WTC11 (cell line): ENCODE measurements at regions not wholly inside any gene's neighbourhood (a gene's known extent, or its start where the extent isn't known, plus 50 kb on each side); places are given as distances from the start of the nearest gene placed in this dataset.

Experiments
- AFF4 ChIP-seq: sonication (generic); formaldehyde crosslinking; IDR thresholded peaks from 2 replicates; pipeline ENCODE4 v1.8.1; 2023; ENCODE audit warnings: mild to moderate bottlenecking, missing genetic modification reagents, borderline replicate concordance
- ATF3 ChIP-seq: sonication (generic); formaldehyde crosslinking; conservative IDR thresholded peaks from 2 replicates; pipeline ENCODE4 v1.8.1; 2022; ENCODE audit warnings: mild to moderate bottlenecking, missing genetic modification reagents
- CREB1 ChIP-seq: sonication (generic); formaldehyde crosslinking; IDR thresholded peaks from 2 replicates; pipeline ENCODE4 v1.8.0; 2023; ENCODE audit warnings: mild to moderate bottlenecking, missing genetic modification reagents
- FOXJ3 ChIP-seq: sonication (generic); formaldehyde crosslinking; IDR thresholded peaks from 2 replicates; pipeline ENCODE4 v1.9.0; 2021; ENCODE audit warnings: missing genetic modification reagents, mild to moderate bottlenecking, borderline replicate concordance
- FOXK1 ChIP-seq: sonication (generic); formaldehyde crosslinking; IDR thresholded peaks from 2 replicates; pipeline ENCODE4 v1.8.0; 2022; ENCODE audit warnings: mild to moderate bottlenecking, moderate library complexity, missing genetic modification reagents
- KAT7 ChIP-seq: sonication (generic); formaldehyde crosslinking; IDR thresholded peaks from 2 replicates; pipeline ENCODE4 v1.8.1; 2023; ENCODE audit warnings: missing genetic modification reagents, mild to moderate bottlenecking, borderline replicate concordance
- MAX ChIP-seq: sonication (generic); formaldehyde crosslinking; IDR thresholded peaks from 2 replicates; pipeline ENCODE4 v1.8.0; 2022; ENCODE audit warnings: mild to moderate bottlenecking, missing genetic modification reagents
- NFE2L1 ChIP-seq: sonication (generic); formaldehyde crosslinking; IDR thresholded peaks from 2 replicates; pipeline ENCODE4 v1.8.1; 2023; ENCODE audit warnings: missing genetic modification reagents
- SMAD3 ChIP-seq: sonication (generic); formaldehyde crosslinking; IDR thresholded peaks from 2 replicates; pipeline ENCODE4 v1.8.0; 2022; ENCODE audit warnings: missing genetic modification reagents, mild to moderate bottlenecking, borderline replicate concordance
- USF2 ChIP-seq: sonication (generic); formaldehyde crosslinking; IDR thresholded peaks from 2 replicates; pipeline ENCODE4 v1.8.1; 2023; ENCODE audit warnings: mild to moderate bottlenecking, missing genetic modification reagents, moderate library complexity
- TF ChIP-seq, protein P1 (sequence below): fragments of 200-600 bp; IDR thresholded peaks from 2 replicates; pipeline ENCODE4 v1.8.0; 2022; ENCODE audit warnings: antibody characterized with exemption

DNA sequence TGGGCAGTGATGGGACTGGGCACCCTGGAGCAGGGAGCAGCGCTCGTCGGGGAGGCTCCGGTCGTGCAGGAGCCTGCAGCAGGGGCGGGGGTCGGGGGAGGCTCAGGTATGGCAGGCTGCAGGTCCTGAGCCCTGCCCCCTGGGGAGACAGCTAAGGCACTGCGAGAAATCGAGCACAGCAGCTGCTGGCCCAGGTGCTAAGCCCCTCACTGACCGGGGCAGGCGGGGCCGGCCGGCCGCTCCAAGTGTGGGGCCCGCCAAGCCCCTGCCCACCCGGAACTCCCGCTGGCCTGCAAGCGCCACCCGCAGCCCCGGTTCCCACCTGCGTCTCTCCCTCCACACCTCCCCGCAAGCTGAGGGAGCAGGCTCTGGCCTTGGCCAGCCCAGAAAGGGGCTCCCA, 326.8 kb upstream of the TMTC1 start:
- TF ChIP-seq MAX (CRISPR knock-in tag) (no peak), NFE2L1 (CRISPR knock-in tag) (no peak), FOXJ3 (CRISPR knock-in tag) (no peak), KAT7 (CRISPR knock-in tag) (no peak), CREB1 (CRISPR knock-in tag) (no peak), FOXK1 (CRISPR knock-in tag) (no peak), AFF4 (CRISPR knock-in tag) (no peak), SMAD3 (no peak), ATF3 (no peak), USF2 (CRISPR knock-in tag) (no peak)
- TF ChIP-seq, protein P1, sequence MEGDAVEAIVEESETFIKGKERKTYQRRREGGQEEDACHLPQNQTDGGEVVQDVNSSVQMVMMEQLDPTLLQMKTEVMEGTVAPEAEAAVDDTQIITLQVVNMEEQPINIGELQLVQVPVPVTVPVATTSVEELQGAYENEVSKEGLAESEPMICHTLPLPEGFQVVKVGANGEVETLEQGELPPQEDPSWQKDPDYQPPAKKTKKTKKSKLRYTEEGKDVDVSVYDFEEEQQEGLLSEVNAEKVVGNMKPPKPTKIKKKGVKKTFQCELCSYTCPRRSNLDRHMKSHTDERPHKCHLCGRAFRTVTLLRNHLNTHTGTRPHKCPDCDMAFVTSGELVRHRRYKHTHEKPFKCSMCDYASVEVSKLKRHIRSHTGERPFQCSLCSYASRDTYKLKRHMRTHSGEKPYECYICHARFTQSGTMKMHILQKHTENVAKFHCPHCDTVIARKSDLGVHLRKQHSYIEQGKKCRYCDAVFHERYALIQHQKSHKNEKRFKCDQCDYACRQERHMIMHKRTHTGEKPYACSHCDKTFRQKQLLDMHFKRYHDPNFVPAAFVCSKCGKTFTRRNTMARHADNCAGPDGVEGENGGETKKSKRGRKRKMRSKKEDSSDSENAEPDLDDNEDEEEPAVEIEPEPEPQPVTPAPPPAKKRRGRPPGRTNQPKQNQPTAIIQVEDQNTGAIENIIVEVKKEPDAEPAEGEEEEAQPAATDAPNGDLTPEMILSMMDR: no peak
